A673 (cell line): ENCODE measurements at regions not wholly inside any gene's neighbourhood (a gene's known extent, or its start where the extent isn't known, plus 50 kb on each side); places are given as distances from the start of the nearest gene placed in this dataset.

Source experiments
- CTCF ChIP-seq: fragments of 300-800, 200-600 bp; sonication (generic); conservative IDR thresholded peaks from 2 replicates; pipeline ENCODE4 v1.5.1; 2017; ENCODE audit warnings: low read depth, mild to moderate bottlenecking, antibody characterized with exemption, low read length, moderate library complexity, mixed read lengths
- EZH2 ChIP-seq: fragments of 200-600 bp; sonication (generic); IDR thresholded peaks from 2 replicates; pipeline ENCODE4 v1.6.1; 2017; ENCODE audit warnings: borderline replicate concordance, low read depth, mild to moderate bottlenecking, mixed read lengths, antibody characterized with exemption, low read length; ENCODE audit not compliant: poor library complexity, severe bottlenecking

- no peak for TF ChIP-seq CTCF
- no peak for TF ChIP-seq EZH2
Measured at GRCh38 chr2:13335862-13336535, 619.3 kb downstream of the TRIB2 start.
